ENCODE measurements at regions not wholly inside any gene's neighbourhood (a gene's known extent, or its start where the extent isn't known, plus 50 kb on each side); places are given as distances from the start of the nearest gene placed in this dataset.

GRCh38 chr3:150094150-150094933, 123.6 kb upstream of the PFN2 start:
- no TSS peak for BruUV-seq (replicated peaks)
- no peak overlapping the region for H3K4me3 ChIP-seq (ENCODE audit: low read depth, low read length, poor library complexity, severe bottlenecking)
- POLR2A ChIA-PET (ENCODE audit: low non-redundant PET) = no interaction called here
- H3K27ac ChIP-seq (ENCODE audit: low read depth, low read length, poor library complexity, severe bottlenecking) = no peak overlapping the region
- no peaks in the 10 kb centered on the region for H3K4me1 ChIP-seq (ENCODE audit: insufficient read depth, low read length, poor library complexity, severe bottlenecking)
- no peaks in the 10 kb centered on the region for H3K36me3 ChIP-seq (ENCODE audit: insufficient read depth, low read length, poor library complexity, severe bottlenecking)
- no peak for DNase-seq (ENCODE audit: low spot score)
- no peaks in the 10 kb centered on the region for H3K9me3 ChIP-seq (ENCODE audit: low read depth, low read length, poor library complexity, severe bottlenecking)
- H3K27me3 ChIP-seq (replicated peaks; ENCODE audit: insufficient read depth, low read depth, low read length, poor library complexity) = no peaks in the 10 kb centered on the region
- TF ChIP-seq CTCF (conservative IDR thresholded peaks at IDR 0.05; ENCODE audit: low read depth, low read length) (no peak), EZH2 (IDR thresholded peaks at IDR 0.05; ENCODE audit: borderline replicate concordance, low read depth, low read length, poor library complexity, severe bottlenecking) (no peak)
- intact Hi-C loops (cut with micrococcal nuclease; ENCODE audit: unreplicated experiment) = no loop called here
- CTCF ChIA-PET = no interaction called here

- TF ChIP-seq EZH2 (IDR thresholded peaks at IDR 0.05; ENCODE audit: borderline replicate concordance, low read depth, low read length, poor library complexity, severe bottlenecking) (no peak), CTCF (conservative IDR thresholded peaks at IDR 0.05; ENCODE audit: low read depth, low read length) (no peak)
- no peak for DNase-seq (ENCODE audit: low spot score)
- ChIA-PET POLR2A (ENCODE audit: low non-redundant PET) (no interaction called here), CTCF (no interaction called here)
- Histone ChIP-seq H3K27me3 (replicated peaks; ENCODE audit: insufficient read depth, low read depth, low read length, poor library complexity) (no peaks in the 10 kb centered on the region), H3K9me3 (ENCODE audit: low read depth, low read length, poor library complexity, severe bottlenecking) (peaks cover 3% of the 10 kb centered on the region), H3K4me3 (ENCODE audit: low read depth, low read length, poor library complexity, severe bottlenecking) (no peak overlapping the region), H3K27ac (ENCODE audit: low read depth, low read length, poor library complexity, severe bottlenecking) (no peak overlapping the region), H3K36me3 (ENCODE audit: insufficient read depth, low read length, poor library complexity, severe bottlenecking) (no peaks in the 10 kb centered on the region), H3K4me1 (ENCODE audit: insufficient read depth, low read length, poor library complexity, severe bottlenecking) (no peaks in the 10 kb centered on the region)
- BruUV-seq (replicated peaks) = no TSS peak
- intact Hi-C loops (cut with micrococcal nuclease; ENCODE audit: unreplicated experiment) = no loop called here
Observed at GRCh38 chr3:150091626-150092025, 120.9 kb upstream of the PFN2 start.

- peaks cover 3% of the 10 kb centered on the region for H3K9me3 ChIP-seq (ENCODE audit: low read depth, low read length, poor library complexity, severe bottlenecking)
- CTCF ChIA-PET = no interaction called here
- H3K36me3 ChIP-seq (ENCODE audit: insufficient read depth, low read length, poor library complexity, severe bottlenecking) = no peaks in the 10 kb centered on the region
- POLR2A ChIA-PET (ENCODE audit: low non-redundant PET) = no interaction called here
- no peaks in the 10 kb centered on the region for H3K4me1 ChIP-seq (ENCODE audit: insufficient read depth, low read length, poor library complexity, severe bottlenecking)
- no peak overlapping the region for H3K27ac ChIP-seq (ENCODE audit: low read depth, low read length, poor library complexity, severe bottlenecking)
- TF ChIP-seq CTCF (conservative IDR thresholded peaks at IDR 0.05; ENCODE audit: low read depth, low read length) (no peak), EZH2 (IDR thresholded peaks at IDR 0.05; ENCODE audit: borderline replicate concordance, low read depth, low read length, poor library complexity, severe bottlenecking) (no peak)
- no peak for DNase-seq (ENCODE audit: low spot score)
- intact Hi-C loops (cut with micrococcal nuclease; ENCODE audit: unreplicated experiment) = no loop called here
- no TSS peak for BruUV-seq (replicated peaks)
- no peak overlapping the region for H3K4me3 ChIP-seq (ENCODE audit: low read depth, low read length, poor library complexity, severe bottlenecking)
- H3K27me3 ChIP-seq (replicated peaks; ENCODE audit: insufficient read depth, low read depth, low read length, poor library complexity) = no peaks in the 10 kb centered on the region
Observed at GRCh38 chr3:150090877-150091276, 120.2 kb upstream of the PFN2 start.
